Fibroblast of villous mesenchyme (primary cell): ENCODE measurements at regions not wholly inside any gene's neighbourhood (a gene's known extent, or its start where the extent isn't known, plus 50 kb on each side); places are given as distances from the start of the nearest gene placed in this dataset.

Experiments
- DNase-seq: peaks from one replicate; pipeline ENCODE4 v3.0.0-alpha.2; 2010; ENCODE audit warnings: low read depth
- H3K4me3 ChIP-seq: 2 replicates; pipeline ENCODE4 v1.5.1; 2011; ENCODE audit warnings: low read depth, mild to moderate bottlenecking, low read length
- CTCF ChIP-seq: IDR thresholded peaks from 2 replicates; pipeline ENCODE4 v1.5.1; 2012; ENCODE audit warnings: low read depth, mild to moderate bottlenecking, low read length; ENCODE audit not compliant: insufficient read depth

- no peak overlapping the region for H3K4me3 ChIP-seq
- DNase-seq, result no peak
- no peak for TF ChIP-seq CTCF
Measured at GRCh38 chr7:17126413-17127268, 171.8 kb upstream of the AHR start.

- no peak for DNase-seq
- no peak for TF ChIP-seq CTCF
- no peak overlapping the region for H3K4me3 ChIP-seq
Measured at GRCh38 chr7:17129218-17129617, 169.2 kb upstream of the AHR start.

- H3K4me3 ChIP-seq, result no peak overlapping the region
- peak; percentile 85 for DNase-seq
- TF ChIP-seq CTCF, result no peak
Measured at GRCh38 chr7:17130281-17131059, 168.0 kb upstream of the AHR start.

GRCh38 chr7:17131060-17131345 is 167.4 kb upstream of the AHR start:
- peak; percentile 23 for DNase-seq
- no peak for TF ChIP-seq CTCF
- no peak overlapping the region for H3K4me3 ChIP-seq

- no peak for TF ChIP-seq CTCF
- H3K4me3 ChIP-seq, result no peak overlapping the region
- no peak for DNase-seq
Measured at GRCh38 chr7:17131983-17132655, 166.3 kb upstream of the AHR start.

- no peak for TF ChIP-seq CTCF
- DNase-seq, result no peak
- H3K4me3 ChIP-seq, result no peak overlapping the region
Measured at GRCh38 chr7:17132726-17133125, 165.7 kb upstream of the AHR start.
